ENCODE measurements at regions not wholly inside any gene's neighbourhood (a gene's known extent, or its start where the extent isn't known, plus 50 kb on each side); places are given as distances from the start of the nearest gene placed in this dataset.

GRCh38 chr1:218752126-218752525 lies 407.0 kb downstream of the TGFB2 start:
- H3K27ac ChIP-seq (ENCODE audit: low read length), result no peak overlapping the region
- H3K4me1 ChIP-seq (ENCODE audit: low read length), result 0 out of 2 replicates have a peak, but pooled peaks cover 7% of the 10 kb centered on the region
- no peak overlapping the region for H3K9ac ChIP-seq (ENCODE audit: low read length)
- no peaks in the 10 kb centered on the region for H3F3A ChIP-seq (ENCODE audit: insufficient read depth, low read length)
- H3K79me2 ChIP-seq (ENCODE audit: low read length), result no peaks in the 10 kb centered on the region
- no peak overlapping the region for H2AFZ ChIP-seq (ENCODE audit: low read length)
- DNase-seq, result no peak
- H3K36me3 ChIP-seq (replicated peaks; ENCODE audit: insufficient read depth, low read length), result no peaks in the 10 kb centered on the region
- H3K4me3 ChIP-seq (ENCODE audit: low read length), result no peak overlapping the region
- H3K9me3 ChIP-seq (replicated peaks; ENCODE audit: insufficient read depth, low read length), result no peaks in the 10 kb centered on the region
- no peaks in the 10 kb centered on the region for H4K20me1 ChIP-seq (ENCODE audit: insufficient read depth, low read length)
- no peaks in the 10 kb centered on the region for H3K9me2 ChIP-seq (replicated peaks; ENCODE audit: insufficient read depth, low read length)
- TF ChIP-seq CTCF (IDR thresholded peaks at IDR 0.05; ENCODE audit: low read length), result no peak
- no peak for TF ChIP-seq EZH2 (optimal IDR thresholded peaks at IDR 0.05; ENCODE audit: low read depth, low read length)
- no peak for TF ChIP-seq EZH2phosphoT487 (IDR thresholded peaks at IDR 0.05; ENCODE audit: low read length)
- no peaks in the 10 kb centered on the region for H3K27me3 ChIP-seq (replicated peaks; ENCODE audit: insufficient read depth, low read length)
- no peak overlapping the region for H3K4me2 ChIP-seq (ENCODE audit: low read depth, low read length)

- no peaks in the 10 kb centered on the region for H3K36me3 ChIP-seq (replicated peaks; ENCODE audit: insufficient read depth, low read length)
- no peaks in the 10 kb centered on the region for H3K79me2 ChIP-seq (ENCODE audit: low read length)
- H3K4me1 ChIP-seq (ENCODE audit: low read length), result 0 out of 2 replicates have a peak, but pooled peaks cover 7% of the 10 kb centered on the region
- H3K27me3 ChIP-seq (replicated peaks; ENCODE audit: insufficient read depth, low read length), result no peaks in the 10 kb centered on the region
- no peak overlapping the region for H3K27ac ChIP-seq (ENCODE audit: low read length)
- TF ChIP-seq CTCF (IDR thresholded peaks at IDR 0.05; ENCODE audit: low read length), result no peak
- TF ChIP-seq EZH2 (optimal IDR thresholded peaks at IDR 0.05; ENCODE audit: low read depth, low read length), result no peak
- no peak for TF ChIP-seq EZH2phosphoT487 (IDR thresholded peaks at IDR 0.05; ENCODE audit: low read length)
- H3F3A ChIP-seq (ENCODE audit: insufficient read depth, low read length), result no peaks in the 10 kb centered on the region
- H3K4me2 ChIP-seq (ENCODE audit: low read depth, low read length), result no peak overlapping the region
- H2AFZ ChIP-seq (ENCODE audit: low read length), result no peak overlapping the region
- no peaks in the 10 kb centered on the region for H3K9me3 ChIP-seq (replicated peaks; ENCODE audit: insufficient read depth, low read length)
- no peak overlapping the region for H3K9ac ChIP-seq (ENCODE audit: low read length)
- no peaks in the 10 kb centered on the region for H3K9me2 ChIP-seq (replicated peaks; ENCODE audit: insufficient read depth, low read length)
- peak; percentile 16 for DNase-seq
- H4K20me1 ChIP-seq (ENCODE audit: insufficient read depth, low read length), result no peaks in the 10 kb centered on the region
- H3K4me3 ChIP-seq (ENCODE audit: low read length), result no peak overlapping the region
Measured at GRCh38 chr1:218754477-218754876, 409.3 kb downstream of the TGFB2 start.

GRCh38 chr1:218755128-218755527 lies 410.0 kb downstream of the TGFB2 start:
- DNase-seq, result no peak
- no peak overlapping the region for H3K9ac ChIP-seq (ENCODE audit: low read length)
- H3K79me2 ChIP-seq (ENCODE audit: low read length), result no peaks in the 10 kb centered on the region
- TF ChIP-seq CTCF (IDR thresholded peaks at IDR 0.05; ENCODE audit: low read length), result no peak
- TF ChIP-seq EZH2 (optimal IDR thresholded peaks at IDR 0.05; ENCODE audit: low read depth, low read length), result no peak
- H3K9me3 ChIP-seq (replicated peaks; ENCODE audit: insufficient read depth, low read length), result no peaks in the 10 kb centered on the region
- no peaks in the 10 kb centered on the region for H3F3A ChIP-seq (ENCODE audit: insufficient read depth, low read length)
- no peaks in the 10 kb centered on the region for H3K36me3 ChIP-seq (replicated peaks; ENCODE audit: insufficient read depth, low read length)
- no peaks in the 10 kb centered on the region for H4K20me1 ChIP-seq (ENCODE audit: insufficient read depth, low read length)
- no peaks in the 10 kb centered on the region for H3K27me3 ChIP-seq (replicated peaks; ENCODE audit: insufficient read depth, low read length)
- H3K27ac ChIP-seq (ENCODE audit: low read length), result no peak overlapping the region
- no peak overlapping the region for H3K4me3 ChIP-seq (ENCODE audit: low read length)
- H3K4me1 ChIP-seq (ENCODE audit: low read length), result 0 out of 2 replicates have a peak, but pooled peaks cover 7% of the 10 kb centered on the region
- no peak overlapping the region for H3K4me2 ChIP-seq (ENCODE audit: low read depth, low read length)
- H2AFZ ChIP-seq (ENCODE audit: low read length), result no peak overlapping the region
- H3K9me2 ChIP-seq (replicated peaks; ENCODE audit: insufficient read depth, low read length), result no peaks in the 10 kb centered on the region

Measured in MM.1S (cell line).